Fibroblast of lung (primary cell): ENCODE measurements at regions not wholly inside any gene's neighbourhood (a gene's known extent, or its start where the extent isn't known, plus 50 kb on each side); places are given as distances from the start of the nearest gene placed in this dataset.

Experiments
- CTCF ChIP-seq, 2 donors: IDR thresholded peaks in 1 of 2; conservative IDR thresholded peaks in 1 of 2; 1 replicate in 1 of 2; 2 replicates in 1 of 2; pipeline ENCODE4 v1.5.1; 2011 to 2012; ENCODE audit warnings: low read length in 2 of 2, control low read depth in 1 of 2, inconsistent platforms in 1 of 2, low read depth in 1 of 2, mild to moderate bottlenecking in 1 of 2
- EZH2 ChIP-seq: IDR thresholded peaks from 2 replicates; pipeline ENCODE4 v1.5.1; 2012; ENCODE audit warnings: low read length, control low read depth, mild to moderate bottlenecking; ENCODE audit errors: missing control alignments

- TF ChIP-seq CTCF (conservative IDR thresholded peaks at IDR 0.05 in 1 of 2, IDR thresholded peaks at IDR 0.05 in 1 of 2; ENCODE audit: low read depth in 1 of 2, low read length in 2 of 2) (no peak), EZH2 (no peak)
These were observed 78.1 kb upstream of the MTHFD1L start for GRCh38 chr6:150787429-150787828.
